ENCODE measurements at regions not wholly inside any gene's neighbourhood (a gene's known extent, or its start where the extent isn't known, plus 50 kb on each side); places are given as distances from the start of the nearest gene placed in this dataset.
A peak's percentile ranks its signal among the peaks of the same experiment; 100 is the strongest.

GRCh38 chr2:241989074-241989473, 119.5 kb downstream of the RTP5 start:
- FAIRE-seq (no peak), DNase-seq (ENCODE audit: low read depth in 1 of 2, low spot score in 2 of 2) (no peak)
- Histone ChIP-seq H4K8ac (ENCODE audit: extremely low read depth, insufficient read depth, low read length) (no peak overlapping the region), H3K27ac (ENCODE audit: low read depth, low read length) (no peak overlapping the region), H3K14ac (ENCODE audit: insufficient read length) (no peak overlapping the region), H3K9ac (replicated peaks in 1 of 4; ENCODE audit: extremely low read depth in 1 of 4, low read depth in 3 of 4, low read length in 3 of 4) (no peak overlapping the region), H3K79me2 (ENCODE audit: control insufficient read depth in 1 of 2, insufficient read depth in 2 of 2, low read length in 2 of 2) (no peaks in the 10 kb centered on the region), H4K20me1 (replicated peaks in 1 of 2; ENCODE audit: control insufficient read depth in 1 of 2, insufficient read depth in 2 of 2, low read length in 2 of 2) (no peaks in the 10 kb centered on the region), H2BK5ac (ENCODE audit: low read depth, low read length) (no peak overlapping the region), H2BK15ac (ENCODE audit: low read length) (no peak overlapping the region), H3K18ac (ENCODE audit: extremely low read depth, low read length) (no peak overlapping the region), H3K9me3 (ENCODE audit: insufficient read depth in 2 of 2, low read depth in 1 of 2, low read length in 1 of 2) (peaks cover 11 to 48% of the 10 kb centered on the region in 2 experiments; a peak in 3 of 4 replicates), H3K4me1 (replicated peaks in 1 of 4; ENCODE audit: control insufficient read depth in 3 of 4, insufficient read depth in 4 of 4, low read length in 3 of 4) (no peaks in the 10 kb centered on the region), H3K23ac (ENCODE audit: insufficient read length) (no peak overlapping the region), H3K4me3 (ENCODE audit: extremely low read depth in 1 of 4, insufficient read depth in 2 of 4, low read depth in 3 of 4, low read length in 4 of 4) (no peak overlapping the region), H2BK20ac (ENCODE audit: low read length) (no peak overlapping the region), H4K5ac (ENCODE audit: insufficient read length, low read depth, low read length) (no peak overlapping the region), H3K36me3 (ENCODE audit: control insufficient read depth in 2 of 4, insufficient read depth in 4 of 4, low read length in 3 of 4) (no peaks in the 10 kb centered on the region), H3K4ac (replicated peaks; ENCODE audit: insufficient read length, low read depth, low read length) (no peak overlapping the region), H2AK5ac (ENCODE audit: low read depth, low read length) (no peak overlapping the region), H3K23me2 (ENCODE audit: low read depth, low read length) (peaks cover 14% of the 10 kb centered on the region; the same call in 1 of the 2 replicates), H4K91ac (replicated peaks; ENCODE audit: insufficient read length, low read length) (no peak overlapping the region), H3K27me3 (replicated peaks in 1 of 4; ENCODE audit: control insufficient read depth in 3 of 4, extremely low read depth in 1 of 4, insufficient read depth in 3 of 4, low read length in 3 of 4) (no peaks in the 10 kb centered on the region; a peak in 1 of 7 replicates), H2BK120ac (replicated peaks; ENCODE audit: low read depth, low read length) (no peak overlapping the region), H3K4me2 (ENCODE audit: insufficient read depth in 1 of 2, low read depth in 2 of 2, low read length in 2 of 2) (no peak overlapping the region), H2BK12ac (ENCODE audit: low read depth, low read length) (no peak overlapping the region), H2AFZ (ENCODE audit: low read length) (no peak overlapping the region), H3K79me1 (ENCODE audit: low read depth, low read length) (no peaks in the 10 kb centered on the region), H3K56ac (replicated peaks; ENCODE audit: insufficient read length, low read depth, low read length) (peak overlapping the region; percentile 70)
- POLR2A ChIA-PET (ENCODE audit: partially characterized antibody) = no interaction called here
- CTCF ChIA-PET (ENCODE audit: partially characterized antibody) = no interaction called here
- TF ChIP-seq KDM5A (IDR thresholded peaks at IDR 0.05; ENCODE audit: low read length) (no peak), SRF (IDR thresholded peaks at IDR 0.05; ENCODE audit: low read depth, low read length) (no peak), BCL11A (IDR thresholded peaks at IDR 0.05; ENCODE audit: low read depth in 2 of 2, low read length in 2 of 2) (no peak), PHF8 (conservative IDR thresholded peaks at IDR 0.05; ENCODE audit: low read depth, low read length) (no peak), FOSL1 (IDR thresholded peaks at IDR 0.05; ENCODE audit: insufficient read depth, low read depth, low read length) (no peak), SIN3A (conservative IDR thresholded peaks at IDR 0.05 in 1 of 2, IDR thresholded peaks at IDR 0.05 in 1 of 2; ENCODE audit: low read depth in 1 of 2, low read length in 2 of 2) (no peak), CTBP2 (IDR thresholded peaks at IDR 0.05; ENCODE audit: borderline replicate concordance, insufficient read depth, insufficient read length, low read length) (no peak), TAF7 (optimal IDR thresholded peaks at IDR 0.05; ENCODE audit: borderline replicate concordance, low read depth, low read length) (no peak), EZH2 (IDR thresholded peaks at IDR 0.05; ENCODE audit: low read depth, low read length, severe bottlenecking) (no peak), RXRA (IDR thresholded peaks at IDR 0.05; ENCODE audit: insufficient read depth, low read depth, low read length) (no peak), GABPA (IDR thresholded peaks at IDR 0.05; ENCODE audit: borderline replicate concordance, insufficient read depth, low read length) (no peak), TCF12 (IDR thresholded peaks at IDR 0.05; ENCODE audit: low read depth, low read length) (no peak), NRF1 (IDR thresholded peaks at IDR 0.05; ENCODE audit: low read depth, low read length) (no peak), SAP30 (IDR thresholded peaks at IDR 0.05; ENCODE audit: insufficient read depth, insufficient replicate concordance, low read length) (no peak)
- 88% methylated on average over 7 of the region's 7 CpGs; no CpG with 5 or more reads in 1 of the 2 experiments for WGBS, 2 experiments (ENCODE audit: extremely low coverage in 1 of 2, insufficient coverage in 1 of 2, insufficient read length in 1 of 2, insufficient replicate concordance in 2 of 2, low coverage in 1 of 2, low lambda C conversion rate in 2 of 2, missing lambda C conversion rate in 1 of 2)

Measured in H1 (cell line).